ENCODE measurements at regions not wholly inside any gene's neighbourhood (a gene's known extent, or its start where the extent isn't known, plus 50 kb on each side); places are given as distances from the start of the nearest gene placed in this dataset.
"Not testable (repeated sequence)": the region's sequence is repeated elsewhere in the genome, so short reads cannot be mapped to it uniquely, and the experiment has no call there.

DNA sequence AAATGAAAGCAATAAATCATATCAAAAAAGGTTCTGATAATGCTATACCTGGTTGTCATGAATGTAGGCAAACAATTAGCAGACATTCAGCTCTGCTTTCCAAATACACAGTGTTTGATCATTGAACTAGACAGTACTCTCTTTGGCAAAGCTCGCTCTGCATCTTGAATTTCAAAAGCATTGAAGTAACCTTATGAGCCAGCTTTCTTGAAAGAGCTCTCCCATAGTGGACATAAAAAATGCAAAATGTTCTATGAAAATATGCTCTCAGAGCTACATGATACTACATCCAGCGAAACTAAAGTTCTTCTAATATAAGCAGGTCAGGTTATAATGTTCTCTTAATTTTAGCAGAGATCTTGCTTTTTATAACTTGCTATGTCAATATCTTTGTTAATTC, 533.4 kb downstream of the CSNK1G3 start:
- DNase-seq, result no peak

DNA sequence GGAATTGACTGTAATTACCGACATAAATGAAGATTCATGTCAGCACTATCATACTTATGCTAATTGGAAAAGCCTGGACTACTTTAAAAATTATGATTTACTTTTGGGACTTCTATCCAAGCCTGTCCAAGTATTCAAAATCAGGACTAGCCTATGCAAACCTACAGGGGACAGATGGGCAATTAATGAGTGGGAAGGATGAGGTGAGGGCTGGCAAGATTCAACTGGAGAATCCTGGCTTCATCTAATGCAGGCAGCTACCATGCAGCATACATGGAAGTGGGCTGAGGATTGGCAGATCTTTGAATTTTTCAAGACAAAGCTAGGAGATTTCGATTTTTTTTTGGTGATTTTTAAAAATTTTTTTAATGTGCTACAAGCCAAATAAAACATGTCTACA, 532.6 kb downstream of the CSNK1G3 start:
- DNase-seq, result no peak

DNA sequence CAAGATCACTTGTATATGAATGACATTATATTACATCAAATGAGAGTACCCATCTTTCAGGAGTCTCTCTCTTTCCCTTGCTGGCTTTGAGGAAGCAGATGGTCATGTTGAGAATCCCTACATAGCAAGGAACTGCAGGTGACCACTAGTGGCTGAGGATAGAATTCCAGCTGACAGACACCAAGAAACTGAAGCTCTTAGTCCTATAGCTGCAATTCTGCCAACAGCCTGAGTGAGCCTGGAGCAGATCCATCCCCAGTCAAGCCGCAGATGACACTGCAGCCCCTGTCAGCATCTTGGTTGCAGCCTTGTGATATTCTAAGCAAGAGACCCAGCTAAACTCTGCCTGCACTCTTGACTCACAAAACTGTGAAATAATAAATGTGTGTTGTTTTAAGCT, 531.5 kb downstream of the CSNK1G3 start:
- DNase-seq, result no peak

DNA sequence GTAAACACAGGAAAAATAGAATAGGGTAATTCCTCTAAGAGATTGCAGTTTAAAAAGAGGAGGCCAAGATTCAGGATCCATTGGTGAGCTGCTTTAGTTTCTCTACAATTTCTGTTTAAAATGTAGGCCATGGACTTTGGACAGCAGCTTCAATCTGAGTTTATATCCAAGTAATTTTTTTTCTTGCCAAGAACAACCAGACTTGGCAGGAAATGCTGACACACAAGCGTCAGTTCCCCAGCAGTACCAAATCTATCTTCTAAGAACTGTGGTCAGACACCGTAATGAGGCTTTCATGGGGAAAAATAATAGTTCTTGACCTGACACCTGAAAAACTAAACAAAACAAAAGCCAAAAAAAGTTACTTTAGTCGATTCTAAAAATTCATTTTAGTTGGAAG, 528.8 kb downstream of the CSNK1G3 start:
- no peak for DNase-seq

DNA sequence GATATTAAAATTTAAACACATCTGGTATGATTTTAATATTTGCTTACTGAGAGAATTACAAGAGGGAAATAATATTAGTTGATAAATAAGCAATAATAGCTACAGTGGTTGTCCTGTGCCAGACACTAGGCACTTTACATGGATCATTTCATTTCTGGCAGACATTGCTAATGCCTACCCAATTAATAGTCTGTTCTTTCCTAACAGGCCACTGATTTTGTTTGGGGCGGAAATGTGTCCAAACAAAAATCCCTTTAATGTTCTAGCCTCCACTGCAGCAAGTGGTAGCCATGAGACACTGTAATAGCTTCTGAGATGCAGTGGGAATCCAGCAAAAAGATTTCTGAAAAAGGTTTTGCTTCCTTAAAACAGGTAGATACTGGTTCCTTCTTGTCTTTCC, 527.4 kb downstream of the CSNK1G3 start:
- DNase-seq, result no peak

DNA sequence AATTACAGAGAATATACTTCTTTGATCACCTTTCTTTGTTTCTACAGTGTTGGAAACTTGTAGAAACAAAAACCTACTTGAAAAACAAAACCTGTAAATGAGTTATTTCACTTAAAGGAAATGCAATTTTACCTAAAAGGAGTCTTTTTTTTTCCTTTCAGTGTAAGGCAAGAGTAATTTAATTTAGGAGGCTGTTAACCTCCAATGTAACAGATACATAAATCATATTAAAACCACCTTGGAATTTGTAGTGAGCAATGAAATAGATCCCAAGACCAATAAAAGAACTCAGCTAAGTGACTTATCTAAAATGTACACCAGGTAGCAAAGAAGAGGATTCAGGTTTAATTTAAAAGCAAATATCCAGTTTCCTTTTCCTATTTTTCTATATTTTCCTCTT, 524.8 kb downstream of the CSNK1G3 start:
- no peak for DNase-seq

DNA sequence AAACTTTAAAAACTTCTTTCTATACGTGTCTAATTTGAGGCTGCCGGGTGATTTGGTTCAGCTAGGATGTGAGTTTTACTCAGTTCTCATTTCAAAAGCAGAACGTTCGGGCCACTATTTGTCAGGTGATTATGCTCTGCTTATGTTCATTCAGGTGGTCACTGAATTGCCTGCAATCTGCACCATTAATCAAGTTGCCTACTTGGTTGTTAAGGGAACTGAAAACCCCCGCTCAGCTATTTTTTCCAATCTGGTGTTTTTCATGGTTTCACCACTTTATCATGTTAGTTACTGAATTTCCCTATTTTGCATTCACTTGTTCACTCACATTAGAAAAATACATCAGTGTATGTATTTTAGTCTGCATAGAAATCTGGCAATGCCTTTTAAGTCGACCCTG, 523.0 kb downstream of the CSNK1G3 start:
- DNase-seq, result no peak

DNA sequence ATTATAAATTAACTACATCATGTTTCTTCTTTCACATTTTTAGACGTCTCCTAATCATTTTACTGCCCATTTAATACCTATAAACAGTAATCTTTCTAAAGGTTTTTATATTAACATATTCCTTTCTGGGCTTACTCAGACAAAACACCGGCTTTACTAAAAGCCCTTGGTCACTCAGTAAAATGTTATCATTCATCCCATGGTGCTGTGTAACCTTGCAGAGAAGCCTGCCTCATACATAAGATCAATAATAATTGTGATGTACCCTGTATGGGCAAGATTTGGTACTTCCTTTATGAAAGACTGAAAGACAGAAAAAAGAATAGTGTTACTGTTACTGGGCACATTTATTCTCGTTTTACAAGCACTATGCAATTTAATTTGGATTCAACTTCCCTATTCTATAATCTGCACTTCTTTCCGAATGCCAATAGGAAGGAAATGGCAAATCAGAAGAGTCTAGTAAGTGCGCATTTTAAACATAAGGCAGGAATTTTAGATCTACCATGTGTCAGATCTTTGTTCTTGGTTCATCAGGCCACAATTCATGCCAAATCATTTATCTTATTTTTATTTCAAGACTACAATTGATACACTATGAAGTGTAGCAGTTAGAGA, 522.2 kb downstream of the CSNK1G3 start:
- no peak for DNase-seq

DNA sequence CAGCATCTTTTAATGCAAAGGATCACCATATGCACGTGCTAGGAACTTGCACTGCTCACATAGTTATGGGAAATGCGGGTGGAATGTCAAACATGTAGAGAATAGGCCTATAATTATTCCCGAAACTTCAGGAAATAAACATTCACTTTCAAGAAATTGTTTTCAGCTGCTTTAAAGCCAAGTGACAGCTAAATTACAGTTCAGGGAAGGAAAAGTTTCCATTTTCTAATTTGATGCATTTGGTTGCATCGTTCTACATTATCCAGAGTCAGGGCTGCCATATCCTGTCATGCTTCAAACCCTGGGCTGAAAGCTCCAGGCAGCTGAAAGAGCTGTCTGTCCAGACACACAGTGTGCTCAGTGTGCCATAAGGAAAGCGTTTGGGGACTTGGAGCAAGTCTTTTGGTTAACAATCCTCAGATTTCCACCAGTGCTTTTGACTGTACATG, 518.1 kb downstream of the CSNK1G3 start:
- no peak for DNase-seq

DNA sequence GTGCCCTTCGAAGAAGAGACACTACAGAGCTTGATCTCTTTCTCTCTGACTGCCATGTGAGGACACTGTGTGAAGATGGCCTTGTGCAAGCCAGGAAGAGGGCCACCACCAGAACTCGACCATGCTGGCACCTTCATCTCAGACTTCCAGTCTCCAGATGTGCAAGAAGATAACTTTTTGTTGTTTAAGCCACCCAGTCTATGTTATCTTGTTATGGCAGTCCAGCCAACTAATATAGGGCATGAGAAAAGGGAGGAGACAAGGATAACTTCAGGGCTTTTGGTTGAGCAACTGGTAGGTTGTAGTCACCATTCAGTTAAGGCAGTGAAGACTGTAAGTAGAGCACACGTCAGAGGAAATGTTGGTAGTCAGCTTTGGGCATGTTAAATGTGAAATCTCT, 515.5 kb downstream of the CSNK1G3 start:
- no peak for DNase-seq

DNA sequence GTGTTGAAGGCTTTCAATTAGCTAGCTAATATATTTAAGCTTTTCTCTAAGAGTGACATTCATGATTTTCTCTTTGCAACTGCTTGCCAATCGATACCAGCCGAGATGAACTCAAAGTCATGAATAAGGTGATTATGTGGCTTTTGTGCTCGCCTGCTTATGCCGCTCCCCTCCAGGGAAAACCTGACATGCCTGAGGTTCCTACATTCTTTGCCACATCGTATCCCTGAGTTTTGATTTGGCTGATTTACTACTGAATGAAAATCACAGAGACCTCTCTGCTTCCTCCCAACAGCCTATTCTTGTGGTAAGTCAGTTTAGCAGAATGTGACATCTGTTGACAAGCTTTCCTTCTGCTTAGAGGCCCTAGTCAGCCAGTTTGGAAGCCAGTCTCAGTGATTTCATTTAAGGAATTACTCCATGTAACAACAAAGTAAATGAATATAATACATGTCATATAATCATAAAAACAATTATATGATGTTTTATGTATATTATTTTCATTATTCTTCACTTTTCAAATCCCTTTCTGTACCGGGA, 513.4 kb downstream of the CSNK1G3 start:
- DNase-seq, result no peak

DNA sequence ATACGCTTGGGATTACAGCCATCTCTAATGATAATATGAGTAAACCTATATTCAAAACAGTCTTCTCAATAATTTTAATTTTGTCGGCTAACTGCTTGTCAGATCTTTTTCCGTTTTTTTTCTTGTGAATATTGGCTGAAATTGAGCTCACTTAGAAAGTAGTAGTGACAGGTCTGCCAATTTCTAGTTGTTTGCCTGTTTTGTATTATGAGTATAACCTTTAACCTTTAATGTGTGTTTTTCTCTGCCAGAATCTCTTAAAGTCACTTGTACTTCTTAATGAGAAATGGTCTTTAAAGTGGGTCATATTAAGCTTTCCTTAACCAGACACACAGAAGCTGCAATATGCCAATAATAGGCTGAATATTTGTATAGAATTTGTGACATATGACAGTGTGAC, 511.0 kb downstream of the CSNK1G3 start:
- no peak for DNase-seq

DNA sequence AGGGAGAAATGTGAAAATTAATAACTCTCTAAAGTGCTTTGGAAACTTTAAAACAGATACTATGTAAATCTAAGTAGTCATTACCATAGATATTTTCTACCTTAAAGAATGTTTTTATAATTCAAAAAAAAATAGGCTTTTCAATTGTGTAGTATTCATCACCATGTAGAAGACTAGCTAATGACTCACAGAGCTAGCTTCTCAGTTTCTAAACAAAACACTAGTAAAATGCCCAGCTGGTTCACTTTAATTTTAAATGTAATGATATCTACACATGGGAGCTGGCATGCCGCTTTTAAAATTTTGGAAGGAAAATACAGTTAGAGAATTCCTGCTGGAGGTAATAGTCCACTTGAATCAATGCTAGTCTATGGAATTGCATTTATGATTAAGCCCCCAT, 509.8 kb downstream of the CSNK1G3 start:
- no peak for DNase-seq

DNA sequence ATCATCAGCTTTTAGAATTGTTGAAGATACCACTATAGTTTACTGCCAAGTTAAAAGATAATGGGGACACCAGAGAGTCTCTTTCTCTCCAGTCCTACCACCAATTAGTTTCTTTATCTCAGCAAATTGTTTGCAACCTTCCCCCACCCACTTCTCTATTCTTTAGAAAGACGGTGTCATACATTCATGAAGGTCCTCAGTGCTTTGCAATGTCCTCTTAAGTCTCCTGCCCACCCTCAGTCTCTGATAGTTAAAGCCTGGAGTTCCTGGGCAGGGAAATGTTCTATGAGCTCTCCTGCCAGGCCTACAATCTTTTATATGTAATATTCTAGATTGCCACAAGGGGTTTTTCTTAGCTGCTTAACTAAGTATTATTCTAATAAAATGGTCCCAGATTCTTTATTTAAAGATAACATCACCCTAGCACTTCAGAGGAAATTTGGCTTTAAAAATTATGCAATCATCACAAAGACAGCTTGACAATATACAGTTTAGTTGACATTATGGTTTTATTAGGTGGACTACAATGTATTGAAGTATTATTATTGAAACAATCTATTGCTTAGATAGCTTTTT, 509.2 kb downstream of the CSNK1G3 start:
- no peak for DNase-seq

DNA sequence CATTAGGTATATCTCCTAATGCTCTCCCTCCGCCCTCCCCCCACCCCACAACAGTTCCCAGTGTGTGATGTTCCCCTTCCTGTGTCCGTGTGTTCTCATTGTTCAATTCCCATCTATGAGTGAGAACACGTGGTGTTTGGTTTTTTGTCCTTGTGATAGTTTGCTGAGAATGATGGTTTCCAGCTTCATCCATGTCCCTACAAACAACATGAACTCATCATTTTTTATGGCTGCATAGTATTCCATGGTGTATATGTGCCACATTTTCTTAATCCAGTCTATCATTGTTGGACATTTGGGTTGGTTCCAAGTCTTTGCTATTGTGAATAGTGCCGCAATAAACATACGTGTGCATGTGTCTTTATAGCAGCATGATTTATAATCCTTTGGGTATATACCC, 505.3 kb downstream of the CSNK1G3 start:
- not testable (repeated sequence) for DNase-seq

DNA sequence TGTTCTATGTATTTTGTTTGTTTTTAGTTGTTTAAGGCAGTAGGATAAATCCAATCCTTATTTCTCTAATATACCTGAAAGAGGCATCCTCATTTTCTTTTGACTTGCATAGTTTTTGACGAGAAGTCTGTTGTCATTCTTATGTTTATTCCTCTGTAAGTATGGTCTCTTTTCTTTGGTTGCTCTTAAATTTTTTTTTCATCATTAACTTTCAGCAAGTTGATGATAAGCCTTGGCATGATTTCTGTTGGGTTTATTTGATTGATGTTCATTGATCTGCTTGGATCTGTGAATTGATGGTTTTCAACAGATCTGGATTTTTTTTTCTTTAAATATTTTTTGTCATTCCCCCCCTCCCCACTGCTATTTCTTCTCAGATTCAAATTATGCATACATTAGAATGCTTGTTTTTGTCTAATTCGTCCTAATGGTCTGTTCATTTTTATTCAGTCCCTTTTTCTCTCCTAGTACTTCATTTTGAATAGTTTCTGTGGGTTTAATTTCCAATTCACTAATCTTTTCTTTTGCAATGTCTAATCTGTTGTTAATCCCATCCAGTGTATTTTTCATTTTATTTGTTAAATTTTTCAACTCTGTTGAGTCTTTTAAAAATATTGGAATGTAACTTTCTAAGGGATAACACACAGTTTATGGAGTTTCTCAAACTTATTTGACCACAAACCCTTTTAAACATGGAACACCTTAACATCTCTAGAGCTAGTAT, 495.9 kb downstream of the CSNK1G3 start:
- no peak for DNase-seq

DNA sequence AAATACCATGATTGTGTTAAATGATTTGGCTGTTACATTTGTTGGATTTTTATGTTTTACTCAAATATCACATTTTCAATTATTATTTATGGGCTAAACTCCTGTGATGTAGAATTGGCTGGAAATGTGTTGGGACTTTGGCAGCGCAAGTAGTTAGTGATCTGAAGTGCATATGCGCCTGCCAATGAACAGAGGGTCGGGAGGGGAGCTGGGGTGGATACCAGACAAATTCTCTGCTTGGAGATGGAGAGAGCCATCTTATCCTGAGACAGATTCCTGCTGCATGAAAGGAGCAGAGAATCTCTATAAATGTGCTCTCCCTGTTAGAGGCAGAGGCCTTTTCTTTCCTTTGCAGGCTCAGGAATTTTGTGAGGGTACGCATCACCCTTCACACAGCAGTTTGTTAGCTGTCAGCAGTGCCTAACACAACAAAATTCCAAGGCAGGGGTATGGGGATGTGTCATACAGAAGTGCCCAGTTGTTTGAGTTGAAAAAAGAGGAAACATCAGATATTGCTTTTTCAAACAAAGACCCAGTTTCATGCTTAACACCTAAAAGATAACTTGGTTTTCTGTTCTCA, 489.1 kb downstream of the CSNK1G3 start:
- DNase-seq, result no peak

DNA sequence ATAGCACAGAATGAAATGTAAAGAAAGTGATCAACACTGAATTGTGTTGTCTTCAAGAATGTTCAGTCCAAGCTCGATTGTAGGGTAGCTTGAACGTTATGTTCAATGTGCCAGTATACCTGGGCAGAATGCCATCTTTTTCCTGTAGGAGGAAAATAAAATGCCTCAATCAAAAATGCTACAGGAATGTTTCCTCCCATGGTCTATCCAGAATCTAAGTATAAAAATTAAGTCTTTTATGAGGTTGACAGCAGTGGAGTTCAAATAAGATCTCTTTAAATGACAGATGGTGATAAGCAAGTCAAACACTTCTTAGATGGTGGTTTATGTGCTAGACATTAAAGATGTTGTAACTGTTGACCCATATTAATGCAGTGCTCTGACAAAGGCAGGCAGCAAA, 488.6 kb downstream of the CSNK1G3 start:
- DNase-seq, result no peak

DNA sequence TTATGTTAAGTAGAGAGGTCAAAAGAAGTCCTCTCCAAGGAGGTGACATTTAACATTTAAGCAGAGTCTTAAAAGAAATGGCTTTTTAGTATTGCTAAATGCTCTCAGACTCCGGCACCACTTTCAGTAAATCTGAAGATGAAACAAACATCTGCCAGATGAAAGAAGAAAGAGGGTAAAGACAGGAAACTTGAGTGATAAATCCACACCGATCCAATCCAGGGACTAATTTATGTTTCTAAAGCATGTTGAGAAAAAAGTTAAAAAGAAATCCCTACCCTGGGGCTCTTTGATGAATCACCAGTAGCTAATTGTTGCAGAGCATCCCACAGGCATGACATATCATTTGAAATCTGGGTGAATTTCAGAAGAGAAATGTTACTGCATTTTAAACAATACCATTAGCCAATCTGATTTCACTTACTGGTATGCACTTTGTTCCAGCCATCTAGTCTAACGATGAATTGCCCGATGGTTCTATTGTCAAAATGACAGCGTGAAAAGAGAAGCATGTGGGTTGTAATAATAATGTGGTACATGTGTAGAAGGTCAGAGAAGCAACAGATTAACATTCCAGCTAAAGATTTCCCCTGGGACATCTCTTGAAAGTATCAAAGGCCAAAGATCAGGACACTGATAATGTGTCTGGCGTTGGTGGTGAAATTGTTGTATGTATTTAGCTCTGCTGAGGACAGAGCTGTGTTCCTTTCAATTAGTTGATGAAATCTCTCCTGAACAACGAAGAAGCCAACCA, 485.7 kb downstream of the CSNK1G3 start:
- DNase-seq, result no peak

DNA sequence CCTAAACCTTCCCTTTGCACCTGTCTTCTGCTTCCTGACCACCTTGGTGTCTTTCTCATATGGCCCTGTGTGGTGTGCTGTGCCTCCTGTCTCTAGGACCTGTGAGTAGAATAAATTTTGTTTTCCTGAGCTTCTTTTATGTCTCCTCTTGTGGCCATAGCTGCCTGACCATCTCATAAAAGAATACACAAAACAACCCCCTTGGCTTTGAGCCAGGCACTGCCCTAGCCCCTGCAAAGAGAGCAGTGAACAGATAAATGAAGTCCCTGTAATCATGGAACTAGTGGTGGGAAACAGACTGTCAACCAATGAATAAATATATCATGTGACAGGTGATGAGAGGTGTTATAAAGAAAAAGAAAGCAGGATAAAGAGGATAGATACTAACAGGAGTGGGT, 485.1 kb downstream of the CSNK1G3 start:
- DNase-seq, result no peak

DNA sequence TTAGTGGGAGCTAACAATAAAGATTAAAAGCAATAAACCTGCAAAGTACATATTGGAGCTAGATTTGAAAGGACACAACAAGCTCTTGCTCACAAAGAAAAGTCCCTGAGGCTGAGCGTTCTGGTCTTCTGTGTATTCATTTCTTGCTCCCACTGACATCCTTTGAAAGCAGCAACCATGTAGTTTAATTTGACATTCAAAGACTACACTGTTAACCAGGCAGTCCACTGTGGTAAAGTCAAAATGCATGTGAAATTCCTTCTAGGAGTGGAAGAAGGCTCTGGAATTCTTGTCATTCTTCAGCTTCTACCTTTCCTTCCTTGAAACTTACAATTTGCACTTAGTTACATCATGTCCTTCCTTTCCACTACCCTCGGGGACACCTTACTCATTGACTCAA, 480.7 kb downstream of the CSNK1G3 start:
- DNase-seq, result no peak

DNA sequence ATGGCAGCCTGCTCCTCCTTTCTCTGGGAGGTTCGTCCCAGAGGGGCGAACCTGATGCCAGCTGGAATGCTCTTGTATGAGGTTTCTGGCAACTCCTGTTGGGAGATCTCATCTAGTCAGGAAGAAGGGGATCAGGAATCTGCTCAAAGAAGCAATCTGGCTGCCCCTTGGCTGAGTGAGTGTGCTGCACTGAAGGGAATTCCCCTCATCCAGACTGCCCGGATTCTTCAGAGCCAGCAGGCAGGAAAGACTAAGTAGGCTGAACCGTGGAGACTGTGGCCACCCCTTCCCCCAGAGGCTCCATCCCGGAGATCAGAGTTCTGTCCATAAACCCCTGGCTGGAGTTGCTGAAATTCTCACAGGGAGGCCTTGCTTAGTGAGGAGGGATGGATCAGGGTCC, 476.0 kb downstream of the CSNK1G3 start:
- no peak for DNase-seq

DNA sequence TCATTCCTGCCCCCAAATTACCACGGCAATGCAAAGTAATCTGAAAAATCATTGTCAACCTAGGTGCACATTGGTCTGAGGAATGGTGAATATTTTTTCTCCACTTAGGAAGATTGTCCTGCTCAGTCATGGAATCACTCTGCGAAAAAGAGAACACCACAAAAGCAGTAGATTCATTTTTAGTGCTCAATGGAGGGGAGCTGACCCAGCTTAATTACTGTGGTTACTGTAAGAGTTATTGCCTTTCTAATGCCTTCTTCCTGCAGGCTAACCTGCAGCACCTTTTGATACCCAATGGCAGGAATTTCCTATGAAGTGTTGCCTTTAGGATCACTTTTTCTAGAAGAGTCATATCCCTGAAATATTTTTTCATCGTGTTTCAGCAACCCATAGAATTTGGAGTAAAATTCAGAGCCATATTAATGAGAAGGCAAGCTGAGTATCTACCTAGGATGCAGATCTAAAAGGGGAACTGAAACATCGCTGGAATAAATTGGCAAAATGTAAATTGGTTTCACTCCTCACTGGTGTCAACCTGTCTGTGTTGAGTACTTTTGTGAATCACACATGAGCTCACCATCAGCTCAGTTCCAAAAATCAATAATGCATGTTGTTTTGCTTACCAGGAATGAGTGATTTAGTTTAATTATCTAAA, 464.5 kb downstream of the CSNK1G3 start:
- DNase-seq, result no peak

All from central memory CD4-positive, alpha-beta T cell (primary cell).